GM21360 (cell line): ENCODE measurements at regions not wholly inside any gene's neighbourhood (a gene's known extent, or its start where the extent isn't known, plus 50 kb on each side); places are given as distances from the start of the nearest gene placed in this dataset.
"Not testable (repeated sequence)": the region's sequence is repeated elsewhere in the genome, so short reads cannot be mapped to it uniquely, and the experiment has no call there.

Experiments
- ATAC-seq: cut with Tn5 transposase; IDR thresholded peaks from one replicate; pipeline ENCODE4 v1.9.1; 2021; ENCODE audit warnings: mild to moderate bottlenecking, moderate library complexity; ENCODE audit not compliant: unreplicated experiment

DNA sequence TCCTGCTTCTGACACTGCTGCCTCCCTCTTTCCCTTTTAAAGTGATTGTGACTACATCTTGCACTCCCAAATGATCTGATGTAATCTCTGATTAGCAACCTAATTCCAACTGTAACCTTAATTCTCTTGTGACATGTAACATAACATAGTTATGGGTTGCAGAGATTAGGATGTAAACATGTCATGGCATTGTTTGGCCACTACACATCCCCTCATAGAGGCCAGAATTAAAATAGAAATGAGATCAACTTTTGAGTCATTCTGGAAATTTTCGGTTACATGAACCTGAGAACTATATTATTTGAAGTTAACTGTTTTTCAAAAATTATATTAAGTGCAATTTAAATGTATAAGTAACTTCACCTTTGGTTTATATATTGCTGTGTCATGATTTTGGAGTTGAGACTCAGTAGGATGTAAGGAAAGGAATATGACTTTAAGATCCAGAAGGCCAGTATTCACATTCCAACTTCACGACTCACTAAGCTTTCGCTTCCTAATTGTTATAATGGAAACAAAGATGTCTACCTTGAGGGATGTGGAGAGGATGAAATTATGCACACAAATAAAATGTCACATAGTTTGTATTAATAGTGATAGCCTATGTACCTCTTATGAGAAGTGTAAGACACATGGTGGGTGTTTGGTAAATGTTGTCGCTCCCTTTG is 611.9 kb upstream of the MAP3K7 start:
- ATAC-seq: no peak

DNA sequence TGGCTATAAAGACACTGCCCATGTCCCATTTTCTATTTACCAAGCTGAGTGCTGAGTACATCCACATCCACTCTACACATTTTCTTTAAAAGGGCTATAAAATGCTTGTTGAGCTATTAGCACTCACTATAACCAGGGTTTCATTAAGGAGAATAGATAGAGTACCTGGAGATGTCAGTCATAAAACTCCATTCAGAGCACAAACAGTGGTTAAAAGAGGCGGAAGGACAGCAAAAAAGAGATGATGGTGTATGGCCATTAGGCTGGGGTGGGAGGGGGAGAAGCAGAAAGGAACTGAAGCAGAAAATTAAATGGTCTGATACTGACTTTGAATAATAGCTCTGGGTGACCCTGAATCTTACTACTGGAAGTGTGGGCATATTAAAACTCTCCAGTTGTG is 609.9 kb upstream of the MAP3K7 start:
- no peak for ATAC-seq

DNA sequence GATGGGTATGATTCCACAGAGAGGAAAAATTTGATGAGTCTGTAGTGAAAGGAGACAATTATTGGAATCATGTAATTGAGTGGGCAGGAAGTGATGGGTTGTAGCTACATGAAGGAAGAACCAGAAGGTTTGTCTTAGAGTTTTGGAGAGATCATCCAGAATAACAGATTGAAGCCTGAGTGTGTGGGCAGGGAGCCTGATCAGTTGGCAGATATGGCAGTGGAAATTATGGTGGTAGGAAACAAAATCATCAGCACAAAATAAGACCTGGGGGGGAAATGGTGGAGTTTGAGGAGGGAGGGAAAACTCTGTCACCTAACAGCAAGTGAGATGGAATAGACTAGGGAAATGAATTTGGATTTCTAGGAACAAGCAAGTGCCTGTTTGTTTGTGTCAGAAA is 606.6 kb upstream of the MAP3K7 start:
- no peak for ATAC-seq

DNA sequence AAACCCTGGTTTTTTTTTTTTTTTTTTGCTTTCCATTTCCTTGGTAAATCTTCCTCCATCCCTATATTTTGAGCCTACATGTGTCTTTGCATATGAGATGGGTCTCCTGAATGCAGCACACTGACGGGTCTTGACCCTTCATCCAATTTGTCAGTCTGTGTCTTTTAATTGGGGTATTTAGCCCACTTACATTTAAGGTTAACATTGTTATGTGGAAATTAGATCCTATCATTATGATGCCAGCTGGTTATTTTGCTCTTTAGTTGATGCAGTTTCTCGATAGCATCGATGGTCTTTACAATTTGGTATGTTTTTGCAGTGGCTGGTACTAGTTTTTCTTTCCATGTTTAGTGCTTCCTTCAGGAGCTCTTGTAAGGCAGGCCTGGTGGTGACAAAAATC is 603.2 kb upstream of the MAP3K7 start:
- not testable (repeated sequence) for ATAC-seq

DNA sequence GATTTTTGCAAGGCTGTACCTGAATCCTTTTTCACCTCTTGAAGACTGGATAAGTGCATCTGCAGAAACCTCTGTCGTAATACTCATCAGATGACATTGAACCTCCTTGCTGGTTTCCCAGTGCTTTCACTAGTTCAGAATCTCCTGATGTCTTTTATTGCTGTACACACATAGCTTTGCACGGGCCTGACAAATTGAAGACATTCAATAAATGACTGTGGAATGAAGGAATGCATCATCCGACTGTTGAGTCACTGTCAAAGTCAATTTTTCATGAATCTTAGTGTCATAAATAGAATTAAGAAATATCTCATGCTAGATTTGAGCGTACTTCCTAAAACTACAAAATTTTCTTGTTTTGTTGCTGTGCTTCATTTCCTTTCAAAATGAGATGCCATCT is 598.2 kb upstream of the MAP3K7 start:
- no peak for ATAC-seq

DNA sequence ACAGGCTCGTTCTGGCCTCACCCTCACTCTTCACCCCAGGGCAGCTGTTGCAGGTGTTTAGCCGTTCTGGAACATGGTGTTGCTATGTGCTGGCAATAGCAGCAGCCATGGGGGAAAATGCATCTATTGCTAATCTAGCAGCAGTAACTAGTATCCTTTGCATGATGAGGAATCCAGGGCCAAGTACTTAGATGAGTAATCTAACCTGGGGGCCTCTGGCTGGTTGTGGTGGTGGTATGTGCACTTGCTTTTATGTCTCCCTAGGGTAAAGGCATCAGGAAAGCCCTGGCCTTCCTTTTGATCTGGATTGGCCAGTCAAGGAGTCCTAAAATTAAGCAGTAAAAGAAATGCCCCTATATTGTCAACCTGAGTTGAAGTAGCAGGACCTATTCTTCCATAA is 594.5 kb upstream of the MAP3K7 start:
- ATAC-seq: no peak

DNA sequence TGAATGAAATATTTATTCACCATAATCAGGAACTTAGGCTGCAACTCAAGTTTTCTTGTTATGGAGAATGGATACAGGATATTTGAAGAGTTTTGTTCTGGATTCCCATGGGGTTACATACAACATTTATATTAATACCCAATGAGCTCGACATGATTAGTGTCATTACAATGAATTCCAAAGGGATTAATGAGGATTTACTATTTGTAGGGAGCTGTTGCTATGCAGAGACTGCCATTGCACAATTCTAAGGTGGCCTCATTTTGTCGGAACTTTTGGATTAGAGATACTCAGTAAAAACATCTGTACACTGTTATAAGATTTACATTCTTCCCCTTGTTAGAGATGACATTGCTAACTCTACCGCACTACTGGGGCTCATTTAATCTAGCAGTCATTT is 586.8 kb upstream of the MAP3K7 start:
- no peak for ATAC-seq

DNA sequence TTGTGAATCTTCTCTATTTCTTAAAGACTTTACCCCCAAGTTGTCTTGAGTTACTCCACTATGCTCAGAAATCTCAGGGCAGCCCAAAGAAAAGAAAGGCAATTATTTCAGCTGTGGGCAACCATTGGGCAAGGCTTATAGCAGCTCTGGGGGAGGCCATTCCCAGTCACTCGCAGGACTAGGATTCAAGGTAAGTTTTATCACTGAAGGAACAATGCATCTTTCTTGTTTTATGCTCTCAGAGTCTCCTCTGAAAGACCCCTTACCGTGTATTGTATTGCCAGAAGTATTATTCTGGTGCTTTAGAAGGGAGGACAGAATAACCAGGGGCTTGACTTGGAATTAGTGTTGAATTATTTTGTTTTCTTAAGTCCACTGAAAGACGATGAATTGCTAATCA is 586.3 kb upstream of the MAP3K7 start:
- no peak for ATAC-seq

DNA sequence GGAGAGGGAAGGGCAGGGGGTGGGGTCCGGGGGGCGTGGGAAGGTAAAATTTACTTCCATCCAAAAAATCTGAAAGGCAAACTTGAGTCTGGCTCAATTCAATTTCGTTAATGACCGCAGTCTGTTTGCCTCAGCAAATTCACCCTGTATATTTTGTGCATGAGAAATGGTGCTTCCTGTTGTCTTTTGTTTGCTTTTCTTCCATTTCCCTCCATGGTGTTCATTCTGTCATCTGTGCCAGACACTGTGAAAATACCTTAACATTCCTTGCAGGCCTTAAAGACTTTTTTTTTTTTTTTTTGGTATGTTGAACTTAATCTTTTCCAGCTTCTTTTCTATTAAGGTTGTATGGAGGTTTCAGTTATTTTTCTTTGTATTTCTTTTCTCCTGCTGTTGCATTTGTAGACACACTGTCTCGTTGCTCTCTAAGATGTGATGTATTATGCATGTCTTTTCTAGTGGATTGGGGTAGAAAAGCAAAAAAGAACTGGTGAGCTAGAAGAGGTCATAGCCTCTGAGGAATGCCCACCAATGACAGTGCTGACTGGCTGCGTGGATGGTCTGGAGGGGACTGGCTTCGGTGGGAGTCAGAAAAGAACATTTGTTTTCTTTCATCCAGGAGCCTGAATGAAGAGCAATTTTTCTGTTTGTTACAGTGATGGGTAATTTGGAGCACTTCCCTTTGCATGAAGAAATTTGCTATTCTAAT is 585.0 kb upstream of the MAP3K7 start:
- ATAC-seq: no peak

DNA sequence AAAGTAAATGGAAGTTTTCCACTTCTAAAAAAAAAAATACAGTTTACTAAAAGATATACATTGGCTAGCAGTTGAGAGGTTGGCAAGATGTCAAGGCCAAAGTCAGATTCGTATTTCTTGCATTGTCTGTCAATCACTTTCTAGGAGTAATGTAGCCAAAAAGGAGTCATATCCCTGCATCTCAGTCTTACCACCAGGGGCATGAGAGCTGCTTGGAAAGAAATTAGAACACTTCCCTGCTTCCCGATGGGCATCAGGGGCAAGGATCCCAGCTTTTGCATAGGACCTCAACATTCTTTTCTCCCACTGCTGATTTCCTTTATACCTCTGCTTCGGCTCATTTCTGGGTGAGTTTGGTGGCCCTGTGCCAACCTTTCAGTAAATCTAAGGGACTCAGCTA is 581.0 kb upstream of the MAP3K7 start:
- no peak for ATAC-seq

DNA sequence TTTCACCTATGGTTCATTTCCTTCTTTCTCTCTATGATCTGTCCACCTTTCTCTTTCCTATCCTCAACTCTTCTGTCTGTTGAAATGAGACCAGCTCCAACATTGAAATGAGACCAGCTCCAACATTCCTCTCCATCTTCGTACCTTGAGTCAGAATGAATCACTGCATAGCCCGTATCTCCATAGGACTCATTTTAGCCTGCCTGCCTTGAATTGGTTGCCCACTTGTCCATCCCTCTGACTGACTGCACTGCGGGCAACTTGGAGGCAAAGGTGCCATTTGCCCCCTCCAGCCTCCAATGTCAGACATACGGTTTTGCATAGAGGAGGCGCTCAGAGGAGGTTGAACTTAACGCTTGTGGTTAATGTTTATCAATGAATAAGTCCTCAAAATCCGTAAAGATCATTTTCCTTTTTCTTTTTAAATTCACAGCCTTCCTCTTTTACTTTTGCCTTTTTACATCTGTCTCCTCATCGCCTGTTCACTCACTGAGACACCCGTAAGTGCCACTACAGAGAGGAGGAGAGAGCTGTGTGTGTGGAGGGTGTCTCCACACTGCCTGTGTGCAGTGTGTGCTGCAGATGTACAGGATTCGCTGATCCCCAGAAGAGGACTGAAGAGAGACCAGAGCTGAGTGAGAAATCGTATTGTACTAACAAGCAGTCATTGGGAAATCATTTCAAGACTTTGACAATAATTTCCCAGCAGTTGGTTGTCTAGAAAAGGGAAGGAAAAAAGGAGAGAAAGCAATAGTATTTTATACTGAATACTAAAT is 579.6 kb upstream of the MAP3K7 start:
- no peak for ATAC-seq

DNA sequence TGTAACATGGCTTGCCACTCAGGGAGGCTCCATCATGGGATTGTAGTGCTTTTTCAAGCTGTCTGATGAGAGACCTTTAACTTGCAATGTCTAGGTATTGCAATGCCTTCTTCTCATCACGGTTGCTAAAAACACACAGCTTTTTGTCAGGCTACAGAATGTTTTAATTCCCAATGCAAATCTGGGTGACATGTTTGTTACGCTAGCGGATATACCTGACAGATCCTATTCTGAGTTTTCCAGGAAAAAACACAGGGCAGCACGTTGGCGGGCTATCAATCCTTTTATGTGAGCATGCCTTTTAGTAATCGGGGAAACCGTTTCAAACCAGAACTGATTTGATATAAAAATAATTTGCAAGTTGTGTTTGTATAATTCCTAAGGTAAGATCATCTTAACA is 577.2 kb upstream of the MAP3K7 start:
- no peak for ATAC-seq

DNA sequence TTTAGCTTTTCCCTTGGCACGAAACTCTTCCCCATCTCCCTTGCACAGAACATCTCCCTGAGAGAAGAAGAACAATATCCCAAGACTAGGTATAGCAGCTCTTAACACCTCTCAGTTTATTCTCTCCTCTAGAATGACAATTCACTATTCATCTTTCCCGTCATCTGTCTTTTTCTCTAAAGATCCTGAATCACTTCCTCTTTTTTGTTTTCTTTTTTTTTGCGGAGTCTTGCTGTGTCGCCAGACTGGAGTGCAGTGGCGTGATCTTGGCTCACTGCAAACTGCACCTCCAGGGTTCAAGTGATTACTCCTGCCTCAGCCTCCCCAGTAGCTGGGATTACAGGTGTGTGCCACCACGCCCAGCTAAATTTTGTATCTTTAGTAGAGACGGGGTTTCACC is 574.4 kb upstream of the MAP3K7 start:
- ATAC-seq: no peak

DNA sequence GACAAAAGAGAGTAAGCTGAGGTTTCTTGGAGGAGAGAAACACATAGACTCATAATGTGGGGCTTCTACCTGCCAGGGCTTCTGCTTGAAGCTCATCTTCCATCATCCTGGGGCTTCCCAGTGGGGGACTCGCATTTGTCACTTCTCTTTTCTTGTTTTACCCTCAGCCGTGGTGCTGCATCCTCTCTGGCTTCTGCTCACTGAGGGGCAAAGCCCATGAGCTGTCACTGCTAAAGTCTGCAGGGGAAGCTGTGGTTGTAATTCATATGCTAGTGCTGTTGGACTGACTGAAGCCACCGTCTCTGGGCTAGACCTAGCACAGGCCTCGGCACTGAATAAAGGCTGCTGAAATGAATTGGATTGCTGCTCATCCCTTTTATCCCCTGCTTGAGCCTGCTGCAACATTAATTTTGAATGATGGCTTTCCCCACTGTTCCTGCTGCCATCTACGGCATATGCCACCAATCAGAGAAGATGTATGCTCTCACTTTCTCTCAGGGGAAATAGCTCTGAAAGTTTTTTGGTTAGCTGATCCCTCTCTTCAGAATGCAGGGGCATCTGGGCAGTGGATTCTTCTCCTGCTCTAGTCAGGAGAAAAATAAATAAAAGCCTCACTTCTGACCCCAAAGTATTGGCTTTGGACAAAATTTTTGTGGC is 568.4 kb upstream of the MAP3K7 start:
- ATAC-seq: peak; percentile 56

DNA sequence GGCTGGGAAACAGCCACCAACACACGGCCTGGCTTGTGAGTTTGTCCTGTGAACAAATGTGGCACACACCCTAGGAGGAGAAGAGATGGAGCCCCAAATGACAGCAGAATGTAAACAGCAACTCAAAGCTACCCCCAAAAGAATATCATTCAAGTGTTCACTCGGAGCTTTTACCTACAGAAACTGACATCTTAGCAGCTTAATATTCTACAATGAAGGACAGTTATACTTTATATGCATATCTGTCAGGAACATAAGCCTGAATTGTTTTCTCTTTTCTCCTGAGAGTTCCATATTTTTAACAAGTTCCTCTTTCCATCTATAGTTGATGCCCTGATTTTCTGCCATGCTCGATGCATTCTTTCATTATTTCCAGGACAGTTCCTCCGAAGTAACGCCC is 566.0 kb upstream of the MAP3K7 start:
- no peak for ATAC-seq

DNA sequence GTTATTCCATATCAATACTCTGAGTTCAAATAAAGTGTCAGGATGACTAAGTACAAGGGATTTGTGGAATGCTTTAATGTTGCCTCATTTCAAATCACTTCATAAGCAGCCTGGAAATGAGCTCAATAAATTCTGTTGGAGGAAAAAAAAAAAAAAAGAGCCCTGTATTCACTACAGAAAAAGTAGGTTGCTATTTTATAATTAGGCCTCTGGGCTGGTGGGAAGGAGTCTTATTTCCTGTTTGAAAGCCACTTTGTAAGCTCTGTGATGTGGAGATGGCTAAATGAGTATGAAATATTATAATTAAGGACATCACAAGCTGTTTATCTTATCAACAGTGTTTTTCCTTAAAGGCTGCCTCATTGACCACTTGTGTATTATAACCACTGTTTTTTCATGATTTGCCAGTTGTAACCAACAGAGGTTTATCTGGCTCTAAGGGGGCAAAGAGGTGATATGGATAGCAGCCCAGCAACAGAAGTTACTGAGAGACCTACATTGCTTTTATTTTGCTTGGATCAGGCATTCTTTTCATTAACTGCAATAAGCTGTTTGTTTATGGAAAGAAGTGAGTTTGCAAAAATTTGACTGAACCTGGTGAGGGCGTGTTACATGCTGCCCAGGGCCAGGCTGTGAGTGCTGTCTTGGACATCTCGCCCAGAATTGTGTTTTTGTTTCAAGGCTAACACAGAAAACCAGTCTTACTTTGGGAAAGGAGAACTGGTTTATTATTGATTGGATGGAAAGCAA is 563.3 kb upstream of the MAP3K7 start:
- ATAC-seq: no peak

DNA sequence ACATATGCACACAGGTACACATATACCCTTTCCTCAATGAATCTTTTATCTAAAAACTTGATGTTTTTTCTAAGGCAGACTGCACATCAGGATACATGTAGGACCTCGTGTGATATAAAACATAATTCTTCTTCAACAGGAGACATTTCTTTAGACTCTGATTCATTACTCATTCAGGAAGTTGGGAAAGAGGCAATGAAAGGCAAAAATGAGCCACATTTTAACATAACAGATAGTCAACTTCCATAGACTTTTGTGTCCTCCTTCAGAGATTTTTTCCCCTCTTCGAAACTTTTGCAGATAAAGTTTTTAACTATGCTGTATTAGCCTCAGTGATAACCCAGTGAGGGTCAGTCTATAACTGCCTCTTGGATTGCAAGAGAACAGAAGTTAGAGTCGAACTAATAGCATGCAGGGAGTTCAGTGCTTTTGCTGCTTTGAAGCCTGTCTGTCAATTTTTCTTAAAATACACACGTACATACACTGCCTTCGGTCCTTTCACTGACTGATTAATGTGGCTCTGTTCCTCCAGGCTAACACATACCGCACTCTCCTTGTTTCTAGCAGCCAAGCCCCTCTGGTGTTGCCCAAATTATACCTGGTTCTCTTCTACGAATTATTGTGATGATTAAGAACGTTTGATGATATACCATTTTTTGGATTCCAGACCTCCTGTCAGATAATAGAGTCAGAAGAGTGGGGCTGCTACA is 562.5 kb upstream of the MAP3K7 start:
- ATAC-seq: no peak

DNA sequence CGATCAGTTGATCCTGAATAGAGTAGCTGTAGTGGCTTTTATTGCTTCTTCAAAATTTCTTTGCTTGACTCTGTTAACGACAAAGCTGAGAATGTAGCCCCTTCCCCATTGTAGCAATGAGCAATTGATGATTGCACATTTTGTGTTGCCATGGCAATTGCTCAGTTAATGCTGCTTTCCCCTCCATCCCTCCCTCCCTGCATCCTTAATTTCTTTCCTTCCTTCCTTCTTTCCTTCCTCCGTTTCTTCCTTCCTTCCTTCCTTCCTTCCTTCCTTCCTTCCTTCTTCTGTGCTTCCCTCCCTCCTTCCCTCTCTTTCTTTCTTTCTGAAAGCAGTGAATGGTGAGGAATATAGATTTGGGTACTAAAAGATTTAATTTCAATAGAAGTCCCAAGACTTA is 557.3 kb upstream of the MAP3K7 start:
- ATAC-seq: no peak

DNA sequence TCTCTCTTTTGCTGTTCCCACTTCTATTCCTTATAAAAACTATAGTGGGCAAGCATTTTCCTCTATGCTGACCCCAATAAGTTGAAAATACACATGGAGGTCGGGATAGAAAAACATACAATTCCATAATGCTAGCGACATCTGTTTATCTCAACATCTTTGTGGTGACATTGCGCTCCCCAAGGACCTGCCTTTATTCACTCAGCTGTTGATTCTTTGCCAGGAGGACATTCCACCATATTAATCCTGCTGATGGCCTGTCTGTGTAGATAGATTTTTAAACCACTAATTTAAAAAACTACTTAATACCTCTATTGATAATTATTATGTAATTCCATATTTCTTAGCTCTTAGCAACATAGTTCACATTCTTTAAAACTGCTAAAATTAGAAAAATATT is 555.3 kb upstream of the MAP3K7 start:
- ATAC-seq: no peak

DNA sequence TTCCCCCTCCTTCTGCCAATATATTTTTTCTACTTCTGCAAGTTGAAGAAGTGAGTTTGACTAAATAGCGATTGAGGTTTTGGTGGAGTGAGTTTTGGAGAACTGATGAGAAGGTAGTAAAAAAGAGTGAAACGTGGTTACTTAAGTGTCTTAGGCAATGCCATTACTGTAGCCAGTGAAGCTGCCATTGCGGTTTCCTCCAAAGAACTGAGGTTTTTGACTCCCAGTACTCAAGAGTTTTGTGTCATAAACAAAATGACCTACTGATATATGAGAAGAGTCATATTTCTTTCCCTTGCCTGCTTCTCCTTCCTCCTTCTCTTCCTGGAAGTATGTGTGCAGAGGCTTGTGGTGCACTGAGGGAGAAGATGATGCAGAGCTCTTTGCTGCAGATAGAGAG is 554.5 kb upstream of the MAP3K7 start:
- ATAC-seq: no peak
